GM12874 (cell line): ENCODE measurements at regions not wholly inside any gene's neighbourhood (a gene's known extent, or its start where the extent isn't known, plus 50 kb on each side); places are given as distances from the start of the nearest gene placed in this dataset.

ENCODE experiments used
- CTCF ChIP-seq: IDR thresholded peaks from 2 replicates; pipeline ENCODE4 v1.5.1; 2011; ENCODE audit warnings: low read depth, mild to moderate bottlenecking, control low read depth, low read length, moderate library complexity; ENCODE audit not compliant: insufficient read depth

- no peak for TF ChIP-seq CTCF
Measured at GRCh38 chr14:36429692-36430091, 90.3 kb downstream of the NKX2-1 start.

- TF ChIP-seq CTCF, result no peak
Measured at GRCh38 chr14:36428350-36428749, 91.7 kb downstream of the NKX2-1 start.

GRCh38 chr14:36426836-36427235, 93.2 kb downstream of the NKX2-1 start:
- no peak for TF ChIP-seq CTCF

GRCh38 chr14:36426113-36426512, 93.9 kb downstream of the NKX2-1 start:
- no peak for TF ChIP-seq CTCF

GRCh38 chr14:36424478-36425102, 95.4 kb downstream of the NKX2-1 start:
- TF ChIP-seq CTCF, result no peak

- no peak for TF ChIP-seq CTCF
Measured at GRCh38 chr14:36423430-36423829, 96.6 kb downstream of the NKX2-1 start.

- TF ChIP-seq CTCF, result no peak
Measured at GRCh38 chr14:36420149-36420687, 99.8 kb upstream of the MBIP start.
